Right atrium auricular region (tissue), 2 donors: ENCODE measurements at regions not wholly inside any gene's neighbourhood (a gene's known extent, or its start where the extent isn't known, plus 50 kb on each side); places are given as distances from the start of the nearest gene placed in this dataset.

Experiments used
- DNase-seq: peaks from one replicate; pipeline ENCODE4 v3.0.0-alpha.2; 2019; ENCODE audit warnings: low spot score
- H3K27ac ChIP-seq, 2 donors: fragments of 200-600 bp; sonication (generic); 1 replicate in 1 of 2; 2 replicates in 1 of 2; pipeline ENCODE4 v1.5.1; 2016 to 2019
- H3K27me3 ChIP-seq, 2 donors: fragments of 200-600 bp; sonication (generic); one replicate each; pipeline versions ENCODE4 v1.5.1 to v1.6.0; 2017 to 2019
- H3K36me3 ChIP-seq: fragments of 200-600 bp; sonication (generic); one replicate; pipeline ENCODE4 v1.5.1; 2016
- H3K4me1 ChIP-seq, 2 donors: fragments of 200-600 bp; sonication (generic); one replicate each; pipeline versions ENCODE4 v1.5.1 to v1.6.0; 2017 to 2019
- H3K4me3 ChIP-seq, 2 donors: fragments of 200-600 bp; sonication (generic); 1 replicate in 1 of 2; 2 replicates in 1 of 2; pipeline ENCODE4 v1.5.1; 2017 to 2019; ENCODE audit warnings: mild to moderate bottlenecking in 1 of 2, moderate library complexity in 1 of 2
- H3K9me3 ChIP-seq, 2 donors: fragments of 200-600 bp; sonication (generic); one replicate each; pipeline ENCODE4 v1.5.1; 2019
- CTCF ChIP-seq, 2 donors: fragments of 200-600 bp; sonication (generic); IDR thresholded peaks; one replicate each; pipeline ENCODE4 v1.5.1; 2019; ENCODE audit warnings: antibody characterized with exemption in 2 of 2

- Histone ChIP-seq H3K9me3 (no peaks in the 10 kb centered on the region), H3K4me3 (no peak overlapping the region), H3K36me3 (no peaks in the 10 kb centered on the region), H3K27ac (no peak overlapping the region), H3K4me1 (no peaks in the 10 kb centered on the region), H3K27me3 (no peaks in the 10 kb centered on the region)
- TF ChIP-seq CTCF (IDR thresholded peaks at IDR 0.05), result no peak
- no peak for DNase-seq
Observed at GRCh38 chr15:98164986-98165385, 204.5 kb downstream of the ARRDC4 start.

GRCh38 chr15:98167722-98168268 lies 207.3 kb downstream of the ARRDC4 start:
- no peak overlapping the region for H3K4me3 ChIP-seq
- no peaks in the 10 kb centered on the region for H3K9me3 ChIP-seq
- no peaks in the 10 kb centered on the region for H3K27me3 ChIP-seq
- H3K4me1 ChIP-seq, result no peaks in the 10 kb centered on the region
- no peak for DNase-seq
- H3K36me3 ChIP-seq, result no peaks in the 10 kb centered on the region
- no peak overlapping the region for H3K27ac ChIP-seq
- TF ChIP-seq CTCF (IDR thresholded peaks at IDR 0.05), result no peak

GRCh38 chr15:98169551-98169950 lies 209.0 kb downstream of the ARRDC4 start:
- H3K27me3 ChIP-seq, result no peaks in the 10 kb centered on the region
- H3K36me3 ChIP-seq, result no peaks in the 10 kb centered on the region
- no peak overlapping the region for H3K27ac ChIP-seq
- no peak for DNase-seq
- no peak overlapping the region for H3K4me3 ChIP-seq
- H3K4me1 ChIP-seq, result no peaks in the 10 kb centered on the region
- no peak for TF ChIP-seq CTCF (IDR thresholded peaks at IDR 0.05)
- H3K9me3 ChIP-seq, result no peaks in the 10 kb centered on the region

GRCh38 chr15:98174286-98174685 lies 213.8 kb downstream of the ARRDC4 start:
- no peaks in the 10 kb centered on the region for H3K27me3 ChIP-seq
- no peak for TF ChIP-seq CTCF (IDR thresholded peaks at IDR 0.05)
- no peaks in the 10 kb centered on the region for H3K9me3 ChIP-seq
- no peak overlapping the region for H3K27ac ChIP-seq
- DNase-seq, result no peak
- no peaks in the 10 kb centered on the region for H3K4me1 ChIP-seq
- no peaks in the 10 kb centered on the region for H3K36me3 ChIP-seq
- H3K4me3 ChIP-seq, result no peak overlapping the region

GRCh38 chr15:98174841-98175240 lies 214.3 kb downstream of the ARRDC4 start:
- Histone ChIP-seq H3K36me3 (no peaks in the 10 kb centered on the region), H3K4me1 (no peaks in the 10 kb centered on the region), H3K9me3 (no peaks in the 10 kb centered on the region), H3K27ac (no peak overlapping the region), H3K27me3 (no peaks in the 10 kb centered on the region), H3K4me3 (no peak overlapping the region)
- no peak for TF ChIP-seq CTCF (IDR thresholded peaks at IDR 0.05)
- DNase-seq, result no peak

GRCh38 chr15:98177966-98178592 lies 217.6 kb downstream of the ARRDC4 start:
- TF ChIP-seq CTCF (IDR thresholded peaks at IDR 0.05), result peak; percentile 35 to 75
- Histone ChIP-seq H3K27me3 (no peaks in the 10 kb centered on the region), H3K27ac (no peak overlapping the region), H3K36me3 (no peaks in the 10 kb centered on the region), H3K4me1 (no peaks in the 10 kb centered on the region), H3K9me3 (no peaks in the 10 kb centered on the region), H3K4me3 (no peak overlapping the region)
- no peak for DNase-seq
